ENCODE measurements at regions not wholly inside any gene's neighbourhood (a gene's known extent, or its start where the extent isn't known, plus 50 kb on each side); places are given as distances from the start of the nearest gene placed in this dataset.

- H2AFZ ChIP-seq (ENCODE audit: low read length): no peak overlapping the region
- H3K4me2 ChIP-seq (ENCODE audit: low read depth, low read length, poor library complexity, severe bottlenecking): no peak overlapping the region
- no peaks in the 10 kb centered on the region for H3K4me1 ChIP-seq (ENCODE audit: insufficient read depth, low read length, poor library complexity, severe bottlenecking)
- no peaks in the 10 kb centered on the region for H3K36me3 ChIP-seq (ENCODE audit: insufficient read depth, low read length)
- H3K9ac ChIP-seq (ENCODE audit: low read depth, low read length, poor library complexity, severe bottlenecking): no peak overlapping the region
- H3K9me2 ChIP-seq (replicated peaks; ENCODE audit: low read depth, low read length): no peaks in the 10 kb centered on the region
- H3F3A ChIP-seq (ENCODE audit: low read depth): no peaks in the 10 kb centered on the region
- H4K20me1 ChIP-seq (ENCODE audit: insufficient read depth, low read length, poor library complexity, severe bottlenecking): no peaks in the 10 kb centered on the region
- H3K79me2 ChIP-seq (ENCODE audit: insufficient read depth, low read length): no peaks in the 10 kb centered on the region
- H3K27me3 ChIP-seq (ENCODE audit: insufficient read depth, low read length, poor library complexity, severe bottlenecking): peaks cover 16% of the 10 kb centered on the region
- no peak overlapping the region for H3K4me3 ChIP-seq (ENCODE audit: low read length, poor library complexity, severe bottlenecking)
- TF ChIP-seq CTCF (conservative IDR thresholded peaks at IDR 0.05; ENCODE audit: low read length) (no peak), EZH2phosphoT487 (IDR thresholded peaks at IDR 0.05; ENCODE audit: borderline replicate concordance) (no peak)
- no peaks in the 10 kb centered on the region for H3K9me3 ChIP-seq (ENCODE audit: insufficient read depth, low read depth, low read length)
Measured at GRCh38 chr3:124602980-124603627, 127.1 kb upstream of the UMPS start.

- H4K20me1 ChIP-seq (ENCODE audit: insufficient read depth, low read length, poor library complexity, severe bottlenecking): no peaks in the 10 kb centered on the region
- H3K36me3 ChIP-seq (ENCODE audit: insufficient read depth, low read length): no peaks in the 10 kb centered on the region
- no peak overlapping the region for H2AFZ ChIP-seq (ENCODE audit: low read length)
- H3K9me2 ChIP-seq (replicated peaks; ENCODE audit: low read depth, low read length): no peaks in the 10 kb centered on the region
- no peaks in the 10 kb centered on the region for H3K79me2 ChIP-seq (ENCODE audit: insufficient read depth, low read length)
- no peak overlapping the region for H3K9ac ChIP-seq (ENCODE audit: low read depth, low read length, poor library complexity, severe bottlenecking)
- H3K9me3 ChIP-seq (ENCODE audit: insufficient read depth, low read depth, low read length): no peaks in the 10 kb centered on the region
- no peak overlapping the region for H3K4me2 ChIP-seq (ENCODE audit: low read depth, low read length, poor library complexity, severe bottlenecking)
- H3K27me3 ChIP-seq (ENCODE audit: insufficient read depth, low read length, poor library complexity, severe bottlenecking): no peaks in the 10 kb centered on the region
- H3K4me1 ChIP-seq (ENCODE audit: insufficient read depth, low read length, poor library complexity, severe bottlenecking): no peaks in the 10 kb centered on the region
- H3F3A ChIP-seq (ENCODE audit: low read depth): no peaks in the 10 kb centered on the region
- TF ChIP-seq EZH2phosphoT487 (IDR thresholded peaks at IDR 0.05; ENCODE audit: borderline replicate concordance) (no peak), CTCF (conservative IDR thresholded peaks at IDR 0.05; ENCODE audit: low read length) (no peak)
- H3K4me3 ChIP-seq (ENCODE audit: low read length, poor library complexity, severe bottlenecking): no peak overlapping the region
Measured at GRCh38 chr3:124605781-124606579, 124.3 kb upstream of the UMPS start.

GRCh38 chr3:124607163-124607562 is 123.1 kb upstream of the UMPS start:
- H3K4me1 ChIP-seq (ENCODE audit: insufficient read depth, low read length, poor library complexity, severe bottlenecking): no peaks in the 10 kb centered on the region
- H3K27me3 ChIP-seq (ENCODE audit: insufficient read depth, low read length, poor library complexity, severe bottlenecking): no peaks in the 10 kb centered on the region
- H3K4me3 ChIP-seq (ENCODE audit: low read length, poor library complexity, severe bottlenecking): no peak overlapping the region
- no peaks in the 10 kb centered on the region for H3K36me3 ChIP-seq (ENCODE audit: insufficient read depth, low read length)
- no peaks in the 10 kb centered on the region for H3K9me3 ChIP-seq (ENCODE audit: insufficient read depth, low read depth, low read length)
- H4K20me1 ChIP-seq (ENCODE audit: insufficient read depth, low read length, poor library complexity, severe bottlenecking): no peaks in the 10 kb centered on the region
- no peak overlapping the region for H3K9ac ChIP-seq (ENCODE audit: low read depth, low read length, poor library complexity, severe bottlenecking)
- no peaks in the 10 kb centered on the region for H3F3A ChIP-seq (ENCODE audit: low read depth)
- H2AFZ ChIP-seq (ENCODE audit: low read length): no peak overlapping the region
- no peaks in the 10 kb centered on the region for H3K79me2 ChIP-seq (ENCODE audit: insufficient read depth, low read length)
- no peaks in the 10 kb centered on the region for H3K9me2 ChIP-seq (replicated peaks; ENCODE audit: low read depth, low read length)
- TF ChIP-seq EZH2phosphoT487 (IDR thresholded peaks at IDR 0.05; ENCODE audit: borderline replicate concordance): no peak
- no peak for TF ChIP-seq CTCF (conservative IDR thresholded peaks at IDR 0.05; ENCODE audit: low read length)
- no peak overlapping the region for H3K4me2 ChIP-seq (ENCODE audit: low read depth, low read length, poor library complexity, severe bottlenecking)

Measured in Loucy (cell line).